ENCODE measurements at regions not wholly inside any gene's neighbourhood (a gene's known extent, or its start where the extent isn't known, plus 50 kb on each side); places are given as distances from the start of the nearest gene placed in this dataset.

DNA sequence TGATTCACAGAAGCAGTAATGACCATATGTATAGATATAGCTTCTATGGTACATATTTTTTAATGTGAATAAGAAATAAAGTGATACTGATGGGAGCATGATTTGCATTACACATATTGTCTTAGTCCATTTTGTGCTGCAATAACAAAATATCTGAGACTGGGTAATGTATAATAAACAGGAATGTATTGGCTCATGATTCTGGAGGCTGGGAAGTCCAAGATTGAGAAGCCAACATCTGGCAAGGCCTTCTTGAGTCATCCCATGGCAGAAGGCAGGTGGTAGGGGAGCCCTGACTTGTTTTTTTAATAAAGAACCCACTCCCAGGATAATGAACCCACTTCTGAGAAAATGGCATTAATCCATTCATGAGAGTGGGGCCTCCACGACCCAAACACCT, 185.6 kb upstream of the RREB1 start:
- ATAC-seq (no peak), DNase-seq (no peak)
- H3K9me3 ChIP-seq, result no peaks in the 10 kb centered on the region
- no peaks in the 10 kb centered on the region for H3K36me3 ChIP-seq (ENCODE audit: low read depth)
- H3K4me3 ChIP-seq, result no peak overlapping the region
- TF ChIP-seq, protein P1, sequence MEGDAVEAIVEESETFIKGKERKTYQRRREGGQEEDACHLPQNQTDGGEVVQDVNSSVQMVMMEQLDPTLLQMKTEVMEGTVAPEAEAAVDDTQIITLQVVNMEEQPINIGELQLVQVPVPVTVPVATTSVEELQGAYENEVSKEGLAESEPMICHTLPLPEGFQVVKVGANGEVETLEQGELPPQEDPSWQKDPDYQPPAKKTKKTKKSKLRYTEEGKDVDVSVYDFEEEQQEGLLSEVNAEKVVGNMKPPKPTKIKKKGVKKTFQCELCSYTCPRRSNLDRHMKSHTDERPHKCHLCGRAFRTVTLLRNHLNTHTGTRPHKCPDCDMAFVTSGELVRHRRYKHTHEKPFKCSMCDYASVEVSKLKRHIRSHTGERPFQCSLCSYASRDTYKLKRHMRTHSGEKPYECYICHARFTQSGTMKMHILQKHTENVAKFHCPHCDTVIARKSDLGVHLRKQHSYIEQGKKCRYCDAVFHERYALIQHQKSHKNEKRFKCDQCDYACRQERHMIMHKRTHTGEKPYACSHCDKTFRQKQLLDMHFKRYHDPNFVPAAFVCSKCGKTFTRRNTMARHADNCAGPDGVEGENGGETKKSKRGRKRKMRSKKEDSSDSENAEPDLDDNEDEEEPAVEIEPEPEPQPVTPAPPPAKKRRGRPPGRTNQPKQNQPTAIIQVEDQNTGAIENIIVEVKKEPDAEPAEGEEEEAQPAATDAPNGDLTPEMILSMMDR (IDR thresholded peaks at IDR 0.05), result no peak
- H3K4me1 ChIP-seq (ENCODE audit: low read depth), result no peaks in the 10 kb centered on the region
- intact Hi-C loops (cut with DNase I, micrococcal nuclease), result no loop called here

GRCh38 chr6:6923605-6924004, 184.2 kb upstream of the RREB1 start:
- Histone ChIP-seq H3K4me3 (no peak overlapping the region), H3K4me1 (ENCODE audit: low read depth) (no peaks in the 10 kb centered on the region), H3K9me3 (no peaks in the 10 kb centered on the region), H3K36me3 (ENCODE audit: low read depth) (no peaks in the 10 kb centered on the region)
- TF ChIP-seq, protein P1 (IDR thresholded peaks at IDR 0.05), result no peak
- intact Hi-C loops (cut with DNase I, micrococcal nuclease), result no loop called here
- ATAC-seq, result no peak
- DNase-seq, result no peak

DNA sequence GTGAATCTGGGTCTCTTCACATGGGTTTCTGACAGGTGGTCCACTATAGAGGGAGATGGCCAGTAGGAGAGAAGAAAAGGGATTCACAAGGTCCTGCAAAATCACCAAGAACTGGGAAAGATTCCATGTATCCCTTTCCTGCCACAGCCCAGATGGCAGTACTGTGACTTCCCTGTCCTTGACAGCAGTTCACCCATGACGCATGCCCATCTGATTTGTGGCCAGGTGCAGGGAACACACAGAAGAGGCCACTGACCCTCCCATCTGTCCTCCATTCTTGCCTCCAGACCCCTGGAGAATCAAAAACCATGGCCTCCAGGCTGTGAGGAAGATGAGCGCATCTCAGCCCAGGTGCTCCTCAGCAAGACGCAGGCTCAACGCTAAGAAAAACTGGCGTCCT, 183.1 kb upstream of the RREB1 start:
- TF ChIP-seq, protein P1 (IDR thresholded peaks at IDR 0.05), result no peak
- DNase-seq (no peak), ATAC-seq (no peak)
- no peak overlapping the region for H3K4me3 ChIP-seq
- intact Hi-C loops (cut with DNase I, micrococcal nuclease), result no loop called here
- no peaks in the 10 kb centered on the region for H3K9me3 ChIP-seq
- no peaks in the 10 kb centered on the region for H3K4me1 ChIP-seq (ENCODE audit: low read depth)
- no peaks in the 10 kb centered on the region for H3K36me3 ChIP-seq (ENCODE audit: low read depth)

- Histone ChIP-seq H3K4me1 (ENCODE audit: low read depth) (no peaks in the 10 kb centered on the region), H3K36me3 (ENCODE audit: low read depth) (no peaks in the 10 kb centered on the region), H3K4me3 (no peak overlapping the region), H3K9me3 (no peaks in the 10 kb centered on the region)
- intact Hi-C loops (cut with DNase I, micrococcal nuclease), result no loop called here
- DNase-seq, result no peak
- TF ChIP-seq, protein P1 (IDR thresholded peaks at IDR 0.05), result no peak
- no peak for ATAC-seq
These were observed 182.2 kb upstream of the RREB1 start for GRCh38 chr6:6925391-6926164.

DNA sequence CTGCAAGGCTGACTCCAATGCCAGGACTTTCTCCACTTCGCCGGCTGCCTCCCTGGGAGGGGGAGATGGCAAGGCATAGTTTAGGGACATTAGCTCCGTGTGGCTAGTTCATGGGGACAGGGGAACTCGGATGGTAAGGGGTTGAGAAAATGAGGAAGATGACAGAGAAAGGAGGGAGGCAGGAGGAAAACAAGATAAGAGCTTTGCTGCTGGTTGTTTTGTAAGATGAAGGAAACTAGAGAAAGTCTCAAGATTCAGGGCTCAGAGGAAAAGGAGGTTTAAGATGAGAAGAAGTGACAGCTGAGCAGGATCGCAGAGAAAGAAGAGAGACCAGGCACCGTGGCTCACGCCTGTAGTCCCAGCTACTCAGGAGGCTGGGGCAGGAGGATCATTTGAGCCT, 180.9 kb upstream of the RREB1 start:
- intact Hi-C loops (cut with DNase I, micrococcal nuclease), result no loop called here
- TF ChIP-seq, protein P1 (IDR thresholded peaks at IDR 0.05), result no peak
- H3K4me3 ChIP-seq, result no peak overlapping the region
- H3K9me3 ChIP-seq, result no peaks in the 10 kb centered on the region
- ATAC-seq (no peak), DNase-seq (no peak)
- H3K4me1 ChIP-seq (ENCODE audit: low read depth), result no peaks in the 10 kb centered on the region
- H3K36me3 ChIP-seq (ENCODE audit: low read depth), result no peaks in the 10 kb centered on the region
